Neural progenitor cell (in vitro differentiated cells): ENCODE measurements at regions not wholly inside any gene's neighbourhood (a gene's known extent, or its start where the extent isn't known, plus 50 kb on each side); places are given as distances from the start of the nearest gene placed in this dataset.

Experiments used
- DNase-seq: peaks from one replicate; pipeline ENCODE4 v3.0.0-alpha.2; 2016; ENCODE audit warnings: low spot score
- H2AFZ ChIP-seq: fragments of 200-600 bp; sonication (generic); replicated peaks from 2 replicates; pipeline ENCODE4 v1.6.1; 2016; ENCODE audit warnings: antibody characterized with exemption
- H3F3A ChIP-seq: fragments of 200-600 bp; sonication (generic); 2 replicates; pipeline ENCODE4 v1.6.1; 2016; ENCODE audit warnings: antibody characterized with exemption, low read depth
- H3K27ac ChIP-seq: fragments of 200-600 bp; sonication (generic); 2 replicates; pipeline ENCODE4 v1.5.1; 2016; ENCODE audit warnings: mild to moderate bottlenecking
- H3K27me3 ChIP-seq: fragments of 200-600 bp; sonication (generic); 2 replicates; pipeline ENCODE4 v1.6.1; 2016; ENCODE audit warnings: mild to moderate bottlenecking, moderate library complexity
- H3K36me3 ChIP-seq: fragments of 200-600 bp; sonication (generic); 2 replicates; pipeline ENCODE4 v1.5.1; 2016
- H3K4me1 ChIP-seq: fragments of 200-600 bp; sonication (generic); 2 replicates; pipeline ENCODE4 v1.6.1; 2016; ENCODE audit warnings: mixed run types
- H3K4me2 ChIP-seq: fragments of 200-600 bp; sonication (generic); 2 replicates; pipeline ENCODE4 v1.6.1; 2016
- H3K4me3 ChIP-seq: fragments of 200-600 bp; sonication (generic); 2 replicates; pipeline ENCODE4 v1.5.1; 2016
- H3K79me2 ChIP-seq: fragments of 200-600 bp; sonication (generic); 2 replicates; pipeline ENCODE4 v1.6.1; 2016; ENCODE audit warnings: low read depth
- H3K9ac ChIP-seq: fragments of 200-600 bp; sonication (generic); 2 replicates; pipeline ENCODE4 v1.6.1; 2016
- H3K9me3 ChIP-seq: fragments of 200-600 bp; sonication (generic); 2 replicates; pipeline ENCODE4 v1.5.1; 2016; ENCODE audit warnings: low read depth
- H4K20me1 ChIP-seq: fragments of 200-600 bp; sonication (generic); 2 replicates; pipeline ENCODE4 v1.6.1; 2016; ENCODE audit warnings: low read depth
- H3K27ac Mint-ChIP-seq: 3 replicates; pipeline ENCODE4 v1.8.0; 2021; ENCODE audit warnings: mixed read lengths
- H3K27me3 Mint-ChIP-seq: 2 replicates; pipeline ENCODE4 v1.8.0; 2022; ENCODE audit warnings: low read depth, mild to moderate bottlenecking, inconsistent platforms, moderate library complexity, mixed read lengths; ENCODE audit not compliant: insufficient read depth
- H3K36me3 Mint-ChIP-seq: 3 replicates; pipeline ENCODE4 v1.8.0; 2021; ENCODE audit warnings: mixed read lengths
- H3K4me1 Mint-ChIP-seq: 3 replicates; pipeline ENCODE4 v1.8.0; 2021; ENCODE audit warnings: mixed read lengths
- H3K4me3 Mint-ChIP-seq: 3 replicates; pipeline ENCODE4 v1.8.0; 2021; ENCODE audit warnings: mild to moderate bottlenecking, moderate library complexity, mixed read lengths
- H3K9me3 Mint-ChIP-seq: 3 replicates; pipeline ENCODE4 v1.8.0; 2020; ENCODE audit warnings: mixed read lengths
- CTCF ChIP-seq: fragments of 200-600 bp; sonication (generic); IDR thresholded peaks from 2 replicates; pipeline ENCODE4 v1.5.1; 2017; ENCODE audit warnings: antibody characterized with exemption, mild to moderate bottlenecking
- EZH2 ChIP-seq: fragments of 200-600 bp; sonication (generic); IDR thresholded peaks from 2 replicates; pipeline ENCODE4 v1.6.1; 2017; ENCODE audit warnings: antibody characterized with exemption, mild to moderate bottlenecking, moderate library complexity
- EZH2phosphoT487 ChIP-seq: fragments of 200-600 bp; sonication (generic); IDR thresholded peaks from 2 replicates; pipeline ENCODE4 v1.6.1; 2017; ENCODE audit warnings: antibody characterized with exemption

DNA sequence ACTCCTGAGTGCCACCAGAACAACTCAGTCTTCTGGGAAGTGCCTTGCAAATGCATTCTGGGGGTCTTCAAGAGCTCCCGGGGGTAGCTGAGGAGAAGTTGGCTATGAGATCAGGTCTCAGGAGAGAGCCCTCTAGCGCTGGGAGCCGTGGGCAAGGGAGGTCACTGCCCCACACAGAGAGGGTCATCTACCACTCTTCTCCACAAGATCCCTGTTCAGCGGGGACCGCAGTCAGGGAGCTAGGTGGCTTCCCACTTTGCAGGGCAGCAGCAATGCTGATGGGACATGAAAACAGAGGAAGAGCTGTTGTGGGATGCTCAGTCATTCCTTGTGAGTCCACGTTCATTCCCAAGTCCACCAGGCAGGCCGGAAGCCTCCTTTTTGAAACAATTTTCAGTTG, 66.6 kb downstream of the ACKR3 start:
- H4K20me1 ChIP-seq: no peaks in the 10 kb centered on the region
- H2AFZ ChIP-seq: no peak overlapping the region
- no peak for TF ChIP-seq CTCF
- no peak for TF ChIP-seq EZH2phosphoT487
- no peak for TF ChIP-seq EZH2
- Mint-ChIP-seq H3K36me3 (no peaks in the 10 kb centered on the region), H3K4me3 (no peak overlapping the region), H3K27ac (no peak overlapping the region), H3K27me3 (peaks cover 11% of the 10 kb centered on the region), H3K9me3 (peaks cover 14% of the 10 kb centered on the region), H3K4me1 (peaks cover 3% of the 10 kb centered on the region)
- no peak for DNase-seq
- no peak overlapping the region for H3K27ac ChIP-seq
- no peaks in the 10 kb centered on the region for H3K79me2 ChIP-seq
- H3K36me3 ChIP-seq: no peaks in the 10 kb centered on the region
- H3K9me3 ChIP-seq: no peaks in the 10 kb centered on the region
- no peaks in the 10 kb centered on the region for H3F3A ChIP-seq
- H3K4me2 ChIP-seq: no peak overlapping the region
- H3K4me1 ChIP-seq: no peaks in the 10 kb centered on the region
- H3K4me3 ChIP-seq: no peak overlapping the region
- H3K27me3 ChIP-seq: no peaks in the 10 kb centered on the region
- H3K9ac ChIP-seq: no peak overlapping the region

GRCh38 chr2:236636714-236637470, 67.3 kb downstream of the ACKR3 start:
- Histone ChIP-seq H3K79me2 (no peaks in the 10 kb centered on the region), H4K20me1 (no peaks in the 10 kb centered on the region), H3K9me3 (no peaks in the 10 kb centered on the region), H3K9ac (no peak overlapping the region), H3K4me1 (no peaks in the 10 kb centered on the region), H3K36me3 (no peaks in the 10 kb centered on the region), H3K4me3 (no peak overlapping the region), H3K4me2 (no peak overlapping the region), H3K27ac (no peak overlapping the region), H2AFZ (no peak overlapping the region), H3K27me3 (no peaks in the 10 kb centered on the region), H3F3A (no peaks in the 10 kb centered on the region)
- Mint-ChIP-seq H3K9me3 (peaks cover 19% of the 10 kb centered on the region), H3K27ac (no peak overlapping the region), H3K4me3 (no peak overlapping the region), H3K4me1 (peaks cover 3% of the 10 kb centered on the region), H3K27me3 (peaks cover 11% of the 10 kb centered on the region), H3K36me3 (peaks cover 3% of the 10 kb centered on the region)
- DNase-seq: no peak
- TF ChIP-seq CTCF: no peak
- no peak for TF ChIP-seq EZH2phosphoT487
- no peak for TF ChIP-seq EZH2

DNA sequence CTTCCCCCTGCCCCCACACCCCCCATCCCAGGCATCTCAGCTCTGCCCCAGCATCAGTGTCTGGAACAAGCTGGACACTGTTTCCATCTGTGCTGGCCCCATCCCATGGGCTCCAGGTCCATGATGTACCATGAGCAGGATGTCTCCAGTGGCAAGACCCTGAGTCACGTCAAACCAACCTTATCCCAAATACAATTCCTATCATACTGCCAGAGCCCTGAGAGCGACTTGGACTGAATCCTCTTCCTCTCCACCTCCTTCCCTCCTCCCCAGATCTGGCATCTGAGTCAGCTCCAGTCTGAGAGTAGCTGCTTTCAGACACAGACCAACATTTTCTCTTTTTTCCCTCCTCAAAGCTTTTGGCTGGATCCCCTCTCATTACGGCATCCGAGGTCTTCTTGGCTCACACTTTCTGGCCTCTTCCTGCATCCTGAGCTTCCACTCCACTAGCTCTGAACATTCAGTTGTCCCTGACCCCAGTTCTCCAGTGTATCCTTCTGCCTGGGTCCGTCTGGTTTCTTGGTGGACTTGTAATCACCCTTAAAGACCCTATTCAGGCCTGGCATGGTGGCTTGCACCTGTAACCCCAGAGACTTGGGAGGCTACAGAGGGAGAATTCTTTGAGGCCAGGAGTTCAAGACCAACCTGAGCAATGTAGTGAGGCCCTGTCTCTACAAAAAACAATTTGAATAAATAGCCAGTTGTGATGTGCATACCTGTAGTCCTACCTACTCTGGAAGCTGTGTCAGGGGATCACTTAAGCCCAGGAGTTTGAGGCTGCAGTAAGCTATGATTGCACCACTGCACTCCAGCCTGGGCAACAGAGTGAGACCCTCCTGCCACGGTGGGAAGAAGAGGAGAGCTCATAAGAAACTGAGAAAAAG, 68.3 kb downstream of the ACKR3 start:
- Histone ChIP-seq H3K27me3 (no peaks in the 10 kb centered on the region), H3K4me1 (no peaks in the 10 kb centered on the region), H3K9me3 (no peaks in the 10 kb centered on the region), H2AFZ (no peak overlapping the region), H4K20me1 (no peaks in the 10 kb centered on the region), H3K79me2 (no peaks in the 10 kb centered on the region), H3K27ac (no peak overlapping the region), H3K36me3 (no peaks in the 10 kb centered on the region), H3F3A (no peaks in the 10 kb centered on the region), H3K9ac (no peak overlapping the region), H3K4me3 (no peak overlapping the region), H3K4me2 (no peak overlapping the region)
- Mint-ChIP-seq H3K27ac (peak overlapping the region; percentile 58), H3K4me1 (peaks cover 3% of the 10 kb centered on the region), H3K36me3 (peaks cover 6% of the 10 kb centered on the region), H3K9me3 (peaks cover 24% of the 10 kb centered on the region), H3K27me3 (peaks cover 7% of the 10 kb centered on the region), H3K4me3 (no peak overlapping the region)
- TF ChIP-seq CTCF (no peak), EZH2 (no peak), EZH2phosphoT487 (no peak)
- DNase-seq: no peak
